Heart left ventricle (tissue), 16 donors: ENCODE measurements at regions not wholly inside any gene's neighbourhood (a gene's known extent, or its start where the extent isn't known, plus 50 kb on each side); places are given as distances from the start of the nearest gene placed in this dataset.

Experiments used
- ATAC-seq, 4 donors: fragments of 200-7000 bp; cut with Tn5 transposase; one replicate each; pipeline ENCODE4 v1.9.1; 2020 to 2022; ENCODE audit warnings: moderate library complexity in 4 of 4, mild to moderate bottlenecking in 3 of 4, moderate number of reproducible peaks in 1 of 4
- DNase-seq, 5 donors: peaks; one replicate each; pipeline ENCODE4 v3.0.0-alpha.2; 2020
- H3K27ac ChIP-seq, 12 donors: fragments of 200-600 bp; sonication (generic) in 4 of 12; one replicate each; pipeline versions ENCODE4 v1.5.0 to v1.8.0; 2016 to 2022; ENCODE audit warnings: mild to moderate bottlenecking in 2 of 12
- H3K27me3 ChIP-seq, 9 donors: fragments of 200-600 bp; sonication (generic) in 2 of 9; one replicate each; pipeline versions ENCODE4 v1.5.1 to v1.8.0; 2016 to 2022; ENCODE audit warnings: mild to moderate bottlenecking in 3 of 9
- H3K36me3 ChIP-seq, 9 donors: fragments of 200-600 bp; sonication (generic) in 2 of 9; one replicate each; pipeline versions ENCODE4 v1.5.0 to v1.8.0; 2018 to 2022; ENCODE audit warnings: mild to moderate bottlenecking in 2 of 9
- H3K4me1 ChIP-seq, 12 donors: fragments of 200-600 bp; sonication (generic) in 4 of 12; one replicate each; pipeline versions ENCODE4 v1.5.0 to v1.8.0; 2016 to 2022; ENCODE audit warnings: mild to moderate bottlenecking in 3 of 12
- H3K4me3 ChIP-seq, 12 donors: fragments of 200-600 bp; sonication (generic) in 4 of 12; one replicate each; pipeline versions ENCODE4 v1.5.0 to v1.8.0; 2017 to 2022; ENCODE audit warnings: mild to moderate bottlenecking in 9 of 12, moderate library complexity in 4 of 12
- H3K9me3 ChIP-seq, 12 donors: fragments of 200-600 bp; sonication (generic) in 4 of 12; one replicate each; pipeline versions ENCODE4 v1.5.0 to v1.8.0; 2016 to 2022; ENCODE audit warnings: mild to moderate bottlenecking in 1 of 12
- POLR2A ChIP-seq, 2 donors: fragments of 450-650 bp; IDR thresholded peaks; one replicate each; pipeline ENCODE4 v1.6.1; 2017; ENCODE audit warnings: antibody characterized with exemption in 2 of 2, mild to moderate bottlenecking in 2 of 2, moderate library complexity in 2 of 2
- WGBS, 4 donors: extraction: QIAGEN DNeasy Blood & Tissue Kit in 2 of 4; methylation state at CpG; one replicate each; pipeline versions ENCODE4 v1.1.5 to v1.1.7; 2013 to 2018; 5-methylcytosine and 5-hydroxymethylcytosine counted together
- intact Hi-C, 10 donors: fragments of 100-400 bp; cut with DNase I; formaldehyde crosslinking; loops; one replicate each; pipeline versions ENCODE4 v1.11.1 to v1.14.2; 2022
- TF ChIP-seq, protein P1 (sequence below), 12 donors: fragments of 200-600 bp; sonication (generic) in 4 of 12; IDR thresholded peaks; one replicate each; pipeline versions ENCODE4 v1.5.0 to v1.8.0; 2018 to 2022; ENCODE audit warnings: antibody characterized with exemption in 12 of 12, mild to moderate bottlenecking in 5 of 12
- donor health status: ischemic (EF 13 %, LVEDD 7.1; RV severe dilation, severe dysfunction).
- donor health status: healthy with polysubstance abuse.
- donor health status: DM: no; HTN: yes; CAD: no.
- donor health status: DM: no; HTN: no; CAD: no.
- donor health status: ischemic (EF 25% LVEDD 6.9; RV normal size, moderate dysfunction).
- donor health status: ischemic (EF 25% LVEDD 5.7; RV mildly dilated, moderate dysfunction).
- donor health status: healthy.
- donor health status: DM: yes; HTN: yes; CAD: no.
- donor health status: ischemic (EF 35%, LVEDD 5.7; RV mildly dilated, moderate dysfunction).
- donor health status: nonischemic (EF 11% LVEDD 7.7; RV severe dilation, severe dysfunction).
- donor health status: DM: yes; HTN: yes; CAD: no.
- donor health status: PGD.
- donor health status: ischemic (EF 29% LVEDD 5.4; RV normal size, mild dysfunction).
- donor health status: nonischemic (EF 23%, LVEDD 6.1; RV moderate dilation, normal function).

DNA sequence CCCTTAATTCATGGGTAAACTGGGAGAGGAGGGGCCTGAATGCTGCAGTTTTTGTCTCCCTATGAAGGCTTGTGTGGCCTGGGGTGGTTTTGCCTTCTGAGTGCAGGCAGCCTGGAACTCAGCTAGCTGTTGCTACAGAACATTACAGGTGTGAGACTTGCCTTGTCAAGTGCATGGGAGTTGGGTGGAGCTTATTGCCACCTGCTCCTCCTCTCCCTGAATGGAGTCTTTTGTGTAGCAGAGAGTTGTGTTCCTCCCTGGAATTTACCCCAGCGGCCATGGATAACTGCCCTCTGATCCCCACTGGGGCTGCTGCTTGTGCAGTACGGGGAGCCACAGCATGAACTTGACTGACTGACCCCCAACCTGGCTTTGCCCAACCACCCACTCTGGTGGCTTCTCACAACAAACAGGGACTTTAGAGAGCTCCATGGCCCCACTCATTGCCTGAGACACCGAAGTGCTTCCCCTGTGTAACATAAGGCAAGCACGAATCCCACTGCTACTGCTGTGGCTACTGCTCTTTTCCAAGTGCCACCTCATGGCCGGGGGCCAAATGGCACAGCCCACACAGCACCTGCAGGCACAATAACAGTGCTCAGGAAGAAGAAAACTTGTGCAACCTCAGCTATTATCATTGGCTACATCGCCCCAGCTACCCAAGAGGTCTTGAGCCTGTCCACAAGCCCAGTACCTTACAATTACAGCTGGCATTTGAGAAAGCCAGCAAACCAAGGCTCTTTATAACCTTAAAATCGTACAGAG lies 942.9 kb downstream of the CDH18 start:
- TF ChIP-seq, protein P1, sequence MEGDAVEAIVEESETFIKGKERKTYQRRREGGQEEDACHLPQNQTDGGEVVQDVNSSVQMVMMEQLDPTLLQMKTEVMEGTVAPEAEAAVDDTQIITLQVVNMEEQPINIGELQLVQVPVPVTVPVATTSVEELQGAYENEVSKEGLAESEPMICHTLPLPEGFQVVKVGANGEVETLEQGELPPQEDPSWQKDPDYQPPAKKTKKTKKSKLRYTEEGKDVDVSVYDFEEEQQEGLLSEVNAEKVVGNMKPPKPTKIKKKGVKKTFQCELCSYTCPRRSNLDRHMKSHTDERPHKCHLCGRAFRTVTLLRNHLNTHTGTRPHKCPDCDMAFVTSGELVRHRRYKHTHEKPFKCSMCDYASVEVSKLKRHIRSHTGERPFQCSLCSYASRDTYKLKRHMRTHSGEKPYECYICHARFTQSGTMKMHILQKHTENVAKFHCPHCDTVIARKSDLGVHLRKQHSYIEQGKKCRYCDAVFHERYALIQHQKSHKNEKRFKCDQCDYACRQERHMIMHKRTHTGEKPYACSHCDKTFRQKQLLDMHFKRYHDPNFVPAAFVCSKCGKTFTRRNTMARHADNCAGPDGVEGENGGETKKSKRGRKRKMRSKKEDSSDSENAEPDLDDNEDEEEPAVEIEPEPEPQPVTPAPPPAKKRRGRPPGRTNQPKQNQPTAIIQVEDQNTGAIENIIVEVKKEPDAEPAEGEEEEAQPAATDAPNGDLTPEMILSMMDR (IDR thresholded peaks at IDR 0.05), result no peak
- TF ChIP-seq POLR2A (IDR thresholded peaks at IDR 0.05), result no peak
- WGBS, 4 donors, result 63 to 73% (median 65%) methylated on average over 7 of the region's 7 CpGs
- Histone ChIP-seq H3K27me3 (no peaks in the 10 kb centered on the region), H3K27ac (no peak overlapping the region), H3K4me3 (no peak overlapping the region), H3K36me3 (no peaks in the 10 kb centered on the region), H3K4me1 (no peaks in the 10 kb centered on the region), H3K9me3 (peaks cover 0 to 7% (median 0%) of the 10 kb centered on the region in 12 donors)
- intact Hi-C loops, result no loop called here
- no peak for DNase-seq
- ATAC-seq, result no peak

DNA sequence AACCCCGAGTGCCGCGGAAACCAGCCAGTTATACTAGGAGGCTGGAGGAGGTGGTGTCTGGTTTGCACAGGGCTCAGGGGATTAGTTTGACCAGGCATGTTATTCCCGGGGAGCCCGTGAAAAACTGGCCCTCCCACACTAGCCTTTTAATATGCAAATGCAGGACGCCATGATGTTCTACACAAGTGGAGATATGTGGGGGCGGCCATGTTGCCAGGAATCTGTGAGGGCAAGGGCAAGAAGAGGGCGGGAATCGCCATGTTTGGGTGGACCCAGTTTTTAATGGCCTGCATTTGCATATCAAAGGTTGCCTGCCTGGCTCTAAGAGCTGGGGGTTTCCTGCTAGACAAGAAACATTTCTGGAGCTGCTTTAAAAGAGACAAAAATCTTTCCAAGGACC lies 940.7 kb downstream of the CDH18 start:
- Histone ChIP-seq H3K27me3 (no peaks in the 10 kb centered on the region), H3K36me3 (no peaks in the 10 kb centered on the region), H3K4me3 (no peak overlapping the region), H3K27ac (no peak overlapping the region), H3K4me1 (no peaks in the 10 kb centered on the region), H3K9me3 (peaks cover 0 to 8% (median 0%) of the 10 kb centered on the region in 12 donors)
- intact Hi-C loops, result no loop called here
- TF ChIP-seq, protein P1 (IDR thresholded peaks at IDR 0.05), result no peak
- no peak for TF ChIP-seq POLR2A (IDR thresholded peaks at IDR 0.05)
- 86 to 91% (median 88%) methylated on average over 9 of the region's 9 CpGs for WGBS, 4 donors
- DNase-seq (no peak), ATAC-seq (no peak)

DNA sequence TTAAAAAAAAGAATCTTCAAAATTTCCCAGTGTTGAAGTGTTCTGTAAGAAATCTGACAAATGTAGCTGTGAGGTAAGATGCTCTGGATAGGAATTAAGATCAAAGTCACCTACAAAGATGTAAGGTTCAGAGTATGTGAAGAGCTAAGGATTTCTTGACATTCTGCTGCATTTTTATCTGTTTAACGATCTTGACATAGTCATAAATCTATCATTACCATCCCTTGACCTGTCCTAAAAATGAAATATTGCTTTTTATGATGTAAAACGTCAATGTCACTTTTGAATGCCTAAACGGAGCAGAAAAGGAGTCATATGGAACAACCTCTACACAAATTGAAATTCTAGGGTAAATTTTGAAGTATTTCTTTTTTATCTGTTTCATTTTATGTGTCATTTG lies 939.3 kb downstream of the CDH18 start:
- Histone ChIP-seq H3K4me3 (no peak overlapping the region), H3K27ac (no peak overlapping the region), H3K27me3 (no peaks in the 10 kb centered on the region), H3K36me3 (no peaks in the 10 kb centered on the region), H3K9me3 (peaks cover 0 to 8% (median 0%) of the 10 kb centered on the region in 12 donors), H3K4me1 (no peaks in the 10 kb centered on the region)
- TF ChIP-seq, protein P1 (IDR thresholded peaks at IDR 0.05), result no peak
- TF ChIP-seq POLR2A (IDR thresholded peaks at IDR 0.05), result no peak
- DNase-seq, result no peak
- no peak for ATAC-seq
- intact Hi-C loops, result no loop called here
- WGBS, 4 donors, result 56 to 67% (median 63%) methylated on average over 3 of the region's 3 CpGs

DNA sequence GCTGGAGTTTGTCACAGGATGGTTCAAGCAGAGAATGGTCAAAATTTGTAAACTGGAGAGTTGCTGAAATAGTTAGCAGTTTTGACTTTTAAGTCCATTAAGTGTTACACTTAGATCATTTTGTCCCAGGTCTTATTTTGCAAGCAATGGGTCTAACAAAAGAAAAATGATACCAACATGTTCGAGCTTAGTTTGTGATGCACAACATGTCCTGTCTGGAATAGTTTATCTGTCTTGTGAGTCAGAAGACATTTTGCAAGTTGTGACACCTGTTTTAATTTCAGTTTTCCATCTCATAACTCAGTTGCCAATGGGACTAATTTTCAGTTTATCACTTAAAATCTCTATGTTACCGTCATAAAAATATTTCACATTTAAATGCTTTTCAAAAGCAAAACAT lies 929.8 kb downstream of the CDH18 start:
- intact Hi-C loops, result loop anchor here in 1 of 10 donors (5.0 kb wide), 1 partner anchor 166 kb away; no protein-coding TSS in a partner anchor
- 86 to 90% (median 87%) methylated on average over 2 of the region's 2 CpGs for WGBS, 4 donors
- peaks cover 0 to 8% (median 0%) of the 10 kb centered on the region in 12 donors for H3K9me3 ChIP-seq
- no peak for TF ChIP-seq POLR2A (IDR thresholded peaks at IDR 0.05)
- TF ChIP-seq, protein P1 (IDR thresholded peaks at IDR 0.05), result no peak
- H3K36me3 ChIP-seq, result no peaks in the 10 kb centered on the region
- no peaks in the 10 kb centered on the region for H3K4me1 ChIP-seq
- no peak overlapping the region for H3K4me3 ChIP-seq
- no peak for DNase-seq
- ATAC-seq, result no peak
- no peak overlapping the region for H3K27ac ChIP-seq
- no peaks in the 10 kb centered on the region for H3K27me3 ChIP-seq
